ENCODE measurements at regions not wholly inside any gene's neighbourhood (a gene's known extent, or its start where the extent isn't known, plus 50 kb on each side); places are given as distances from the start of the nearest gene placed in this dataset.

- H3K4me3 ChIP-seq (ENCODE audit: low read length, poor library complexity, severe bottlenecking): no peak overlapping the region
- no peaks in the 10 kb centered on the region for H4K20me1 ChIP-seq (ENCODE audit: insufficient read depth, low read length, poor library complexity, severe bottlenecking)
- 0 out of 2 replicates have a peak, but pooled peaks cover 3% of the 10 kb centered on the region for H3K9me3 ChIP-seq (ENCODE audit: insufficient read depth, low read depth, low read length)
- no peaks in the 10 kb centered on the region for H3K27me3 ChIP-seq (ENCODE audit: insufficient read depth, low read length, poor library complexity, severe bottlenecking)
- H3K9ac ChIP-seq (ENCODE audit: low read depth, low read length, poor library complexity, severe bottlenecking): no peak overlapping the region
- TF ChIP-seq EZH2phosphoT487 (IDR thresholded peaks at IDR 0.05; ENCODE audit: borderline replicate concordance) (no peak), CTCF (conservative IDR thresholded peaks at IDR 0.05; ENCODE audit: low read length) (no peak)
- no peak overlapping the region for H2AFZ ChIP-seq (ENCODE audit: low read length)
- no peaks in the 10 kb centered on the region for H3K4me1 ChIP-seq (ENCODE audit: insufficient read depth, low read length, poor library complexity, severe bottlenecking)
- H3K4me2 ChIP-seq (ENCODE audit: low read depth, low read length, poor library complexity, severe bottlenecking): no peak overlapping the region
- H3K9me2 ChIP-seq (replicated peaks; ENCODE audit: low read depth, low read length): no peaks in the 10 kb centered on the region
- no peaks in the 10 kb centered on the region for H3K36me3 ChIP-seq (ENCODE audit: insufficient read depth, low read length)
- no peaks in the 10 kb centered on the region for H3F3A ChIP-seq (ENCODE audit: low read depth)
- no peaks in the 10 kb centered on the region for H3K79me2 ChIP-seq (ENCODE audit: insufficient read depth, low read length)
Observed at GRCh38 chr1:238060061-238060460, 169.3 kb upstream of the ZP4 start.

- Histone ChIP-seq H3K4me3 (ENCODE audit: low read length, poor library complexity, severe bottlenecking) (no peak overlapping the region), H2AFZ (ENCODE audit: low read length) (no peak overlapping the region), H3K9me3 (ENCODE audit: insufficient read depth, low read depth, low read length) (no peaks in the 10 kb centered on the region), H3K36me3 (ENCODE audit: insufficient read depth, low read length) (no peaks in the 10 kb centered on the region), H3K4me2 (ENCODE audit: low read depth, low read length, poor library complexity, severe bottlenecking) (no peak overlapping the region), H3K9me2 (replicated peaks; ENCODE audit: low read depth, low read length) (no peaks in the 10 kb centered on the region), H3K4me1 (ENCODE audit: insufficient read depth, low read length, poor library complexity, severe bottlenecking) (no peaks in the 10 kb centered on the region), H4K20me1 (ENCODE audit: insufficient read depth, low read length, poor library complexity, severe bottlenecking) (no peaks in the 10 kb centered on the region), H3F3A (ENCODE audit: low read depth) (no peaks in the 10 kb centered on the region), H3K79me2 (ENCODE audit: insufficient read depth, low read length) (no peaks in the 10 kb centered on the region), H3K27me3 (ENCODE audit: insufficient read depth, low read length, poor library complexity, severe bottlenecking) (no peaks in the 10 kb centered on the region), H3K9ac (ENCODE audit: low read depth, low read length, poor library complexity, severe bottlenecking) (no peak overlapping the region)
- TF ChIP-seq EZH2phosphoT487 (IDR thresholded peaks at IDR 0.05; ENCODE audit: borderline replicate concordance): no peak
- no peak for TF ChIP-seq CTCF (conservative IDR thresholded peaks at IDR 0.05; ENCODE audit: low read length)
Observed at GRCh38 chr1:238052496-238053266, 162.0 kb upstream of the ZP4 start.

GRCh38 chr1:238029126-238029525 is 138.4 kb upstream of the ZP4 start:
- no peak overlapping the region for H3K4me2 ChIP-seq (ENCODE audit: low read depth, low read length, poor library complexity, severe bottlenecking)
- H3K36me3 ChIP-seq (ENCODE audit: insufficient read depth, low read length): no peaks in the 10 kb centered on the region
- H4K20me1 ChIP-seq (ENCODE audit: insufficient read depth, low read length, poor library complexity, severe bottlenecking): no peaks in the 10 kb centered on the region
- no peaks in the 10 kb centered on the region for H3K27me3 ChIP-seq (ENCODE audit: insufficient read depth, low read length, poor library complexity, severe bottlenecking)
- no peak overlapping the region for H2AFZ ChIP-seq (ENCODE audit: low read length)
- no peak overlapping the region for H3K9ac ChIP-seq (ENCODE audit: low read depth, low read length, poor library complexity, severe bottlenecking)
- no peak for TF ChIP-seq CTCF (conservative IDR thresholded peaks at IDR 0.05; ENCODE audit: low read length)
- no peak for TF ChIP-seq EZH2phosphoT487 (IDR thresholded peaks at IDR 0.05; ENCODE audit: borderline replicate concordance)
- H3K4me3 ChIP-seq (ENCODE audit: low read length, poor library complexity, severe bottlenecking): no peak overlapping the region
- H3K9me3 ChIP-seq (ENCODE audit: insufficient read depth, low read depth, low read length): no peaks in the 10 kb centered on the region
- no peaks in the 10 kb centered on the region for H3K79me2 ChIP-seq (ENCODE audit: insufficient read depth, low read length)
- H3K9me2 ChIP-seq (replicated peaks; ENCODE audit: low read depth, low read length): no peaks in the 10 kb centered on the region
- no peaks in the 10 kb centered on the region for H3K4me1 ChIP-seq (ENCODE audit: insufficient read depth, low read length, poor library complexity, severe bottlenecking)
- H3F3A ChIP-seq (ENCODE audit: low read depth): no peaks in the 10 kb centered on the region
